H9 (cell line): ENCODE measurements at regions not wholly inside any gene's neighbourhood (a gene's known extent, or its start where the extent isn't known, plus 50 kb on each side); places are given as distances from the start of the nearest gene placed in this dataset.

ENCODE experiments used
- DNase-seq: peaks from one replicate; pipeline ENCODE4 v3.0.0-alpha.2; 2017
- H2AFZ ChIP-seq: one replicate; pipeline ENCODE4 v1.6.1; 2013; ENCODE audit warnings: mild to moderate bottlenecking, low read length, control low read depth, moderate library complexity
- H2AK5ac ChIP-seq: 2 replicates; pipeline ENCODE4 v1.6.1; 2013; ENCODE audit warnings: low read length, control low read depth, mixed read lengths; ENCODE audit not compliant: insufficient read length
- H2BK120ac ChIP-seq: one replicate; pipeline ENCODE4 v1.6.1; 2013; ENCODE audit warnings: low read depth, mild to moderate bottlenecking, low read length, control low read depth, inconsistent platforms; ENCODE audit not compliant: poor library complexity, severe bottlenecking
- H2BK12ac ChIP-seq: 2 replicates; pipeline ENCODE4 v1.6.1; 2013; ENCODE audit warnings: low read length, control low read depth, mixed read lengths, low read depth; ENCODE audit not compliant: insufficient read length
- H2BK15ac ChIP-seq: 2 replicates; pipeline ENCODE4 v1.6.1; 2013; ENCODE audit warnings: low read depth, low read length, control low read depth
- H2BK20ac ChIP-seq: one replicate; pipeline ENCODE4 v1.6.1; 2013; ENCODE audit warnings: low read depth, mild to moderate bottlenecking, low read length, control low read depth, inconsistent platforms; ENCODE audit not compliant: poor library complexity, severe bottlenecking
- H2BK5ac ChIP-seq: 2 replicates; pipeline ENCODE4 v1.6.1; 2013; ENCODE audit warnings: low read length, control low read depth, mixed read lengths; ENCODE audit not compliant: insufficient read length
- H3K14ac ChIP-seq: 2 replicates; pipeline ENCODE4 v1.6.1; 2013; ENCODE audit warnings: low read length, control low read depth; ENCODE audit not compliant: insufficient read depth
- H3K18ac ChIP-seq: 2 replicates; pipeline ENCODE4 v1.6.1; 2013; ENCODE audit warnings: low read depth, mild to moderate bottlenecking, mixed read lengths, low read length, control low read depth; ENCODE audit not compliant: insufficient read length
- H3K23ac ChIP-seq: 2 replicates; pipeline ENCODE4 v1.6.1; 2013; ENCODE audit warnings: low read length, control low read depth, mixed read lengths, low read depth; ENCODE audit not compliant: insufficient read length
- H3K23me2 ChIP-seq: 2 replicates; pipeline ENCODE4 v1.6.1; 2013; ENCODE audit warnings: low read depth, mild to moderate bottlenecking, mixed read lengths, low read length, control low read depth; ENCODE audit not compliant: insufficient read length, poor library complexity, severe bottlenecking
- H3K27ac ChIP-seq: 2 replicates; pipeline ENCODE4 v1.5.1; 2013; ENCODE audit warnings: low read length, control low read depth, mixed read lengths, low read depth; ENCODE audit not compliant: insufficient read length
- H3K27me3 ChIP-seq: 2 replicates; pipeline ENCODE4 v1.6.1; 2013; ENCODE audit warnings: low read length, control low read depth, inconsistent platforms; ENCODE audit not compliant: insufficient read depth
- H3K4ac ChIP-seq: 2 replicates; pipeline ENCODE4 v1.6.1; 2013; ENCODE audit warnings: low read depth, mild to moderate bottlenecking, control low read depth, inconsistent platforms, low read length, moderate library complexity
- H3K4me1 ChIP-seq: 2 replicates; pipeline ENCODE4 v1.6.1; 2013; ENCODE audit warnings: low read length, control low read depth, inconsistent platforms; ENCODE audit not compliant: insufficient read depth
- H3K4me2 ChIP-seq: 2 replicates; pipeline ENCODE4 v1.6.1; 2013; ENCODE audit warnings: low read length, control low read depth, mixed read lengths; ENCODE audit not compliant: insufficient read length, insufficient read depth
- H3K56ac ChIP-seq: 2 replicates; pipeline ENCODE4 v1.6.1; 2013; ENCODE audit warnings: low read depth, mild to moderate bottlenecking, mixed read lengths, low read length, control low read depth; ENCODE audit not compliant: insufficient read length
- H3K79me1 ChIP-seq: 2 replicates; pipeline ENCODE4 v1.6.1; 2013; ENCODE audit warnings: low read depth, mild to moderate bottlenecking, moderate library complexity, low read length, control low read depth, inconsistent platforms; ENCODE audit not compliant: insufficient read depth, poor library complexity, severe bottlenecking
- H3K79me2 ChIP-seq: 2 replicates; pipeline ENCODE4 v1.6.1; 2013; ENCODE audit warnings: low read length, control low read depth, inconsistent platforms; ENCODE audit not compliant: insufficient read depth
- H3K9ac ChIP-seq: 2 replicates; pipeline ENCODE4 v1.6.1; 2013; ENCODE audit warnings: low read length, control low read depth, mixed read lengths; ENCODE audit not compliant: insufficient read length; ENCODE audit errors: extremely low read depth
- H3K9me3 ChIP-seq: one replicate; pipeline ENCODE4 v1.6.1; 2013; ENCODE audit warnings: low read depth, low read length, inconsistent platforms; ENCODE audit not compliant: control insufficient read depth
- H3T11ph ChIP-seq: one replicate; pipeline ENCODE4 v1.6.1; 2013; ENCODE audit warnings: mild to moderate bottlenecking, low read length, control low read depth, inconsistent platforms
- H4K20me1 ChIP-seq: one replicate; pipeline ENCODE4 v1.6.1; 2013; ENCODE audit not compliant: control insufficient read depth, insufficient read length, insufficient read depth
- H4K5ac ChIP-seq: 2 replicates; pipeline ENCODE4 v1.6.1; 2013; ENCODE audit warnings: low read depth, mild to moderate bottlenecking, mixed read lengths, low read length, control low read depth; ENCODE audit not compliant: insufficient read length
- H4K8ac ChIP-seq: replicated peaks from 2 replicates; pipeline ENCODE4 v1.6.1; 2013; ENCODE audit warnings: low read length, control low read depth, mixed read lengths, low read depth; ENCODE audit not compliant: insufficient read length
- H4K91ac ChIP-seq: 2 replicates; pipeline ENCODE4 v1.6.1; 2013; ENCODE audit warnings: low read depth, mild to moderate bottlenecking, moderate library complexity, mixed read lengths, low read length, control low read depth; ENCODE audit not compliant: insufficient read length
- H3K27ac Mint-ChIP-seq, 3 experiments: 2 replicates in 2 of 3; 3 replicates in 1 of 3; pipeline ENCODE4 v1.8.0; 2020 to 2021; ENCODE audit warnings: mixed read lengths in 3 of 3, mild to moderate bottlenecking in 1 of 3, moderate library complexity in 1 of 3
- H3K27me3 Mint-ChIP-seq: 2 replicates; pipeline ENCODE4 v1.8.0; 2021; ENCODE audit warnings: low read depth, mild to moderate bottlenecking, moderate library complexity, mixed read lengths
- H3K36me3 Mint-ChIP-seq, 3 experiments: 2 replicates in 2 of 3; 3 replicates in 1 of 3; pipeline ENCODE4 v1.8.0; 2020 to 2021; ENCODE audit warnings: low read depth in 3 of 3, mixed read lengths in 3 of 3; ENCODE audit not compliant: insufficient read depth in 1 of 3
- H3K4me1 Mint-ChIP-seq, 2 experiments: 2 replicates each; pipeline ENCODE4 v1.8.0; 2020; ENCODE audit warnings: mixed read lengths in 2 of 2
- H3K4me3 Mint-ChIP-seq, 2 experiments: 2 replicates in 1 of 2; 3 replicates in 1 of 2; pipeline ENCODE4 v1.8.0; 2020 to 2021; ENCODE audit warnings: mild to moderate bottlenecking in 2 of 2, mixed read lengths in 2 of 2, moderate library complexity in 1 of 2
- H3K9me3 Mint-ChIP-seq, 2 experiments: 2 replicates in 1 of 2; 3 replicates in 1 of 2; pipeline ENCODE4 v1.8.0; 2020; ENCODE audit warnings: mild to moderate bottlenecking in 2 of 2, mixed read lengths in 2 of 2, moderate library complexity in 1 of 2
- CTCF ChIP-seq: fragments of 200-600 bp; sonication (generic); conservative IDR thresholded peaks from 3 replicates; pipeline ENCODE4 v1.8.0; 2021; ENCODE audit warnings: antibody characterized with exemption, mild to moderate bottlenecking
- WGBS: extraction: QIAGEN DNeasy Blood & Tissue Kit; methylation state at CpG from one replicate; pipeline ENCODE4 v1.1.7; 2013; ENCODE audit warnings: missing lambda C conversion rate, low lambda C conversion rate, mixed read lengths; ENCODE audit not compliant: insufficient read length; ENCODE audit errors: extremely low coverage; 5-methylcytosine and 5-hydroxymethylcytosine counted together

GRCh38 chr5:54709096-54709495 lies 191.5 kb downstream of the SNX18 start:
- no peak overlapping the region for H3K27ac Mint-ChIP-seq
- TF ChIP-seq CTCF: no peak
- Histone ChIP-seq H3K4me2 (no peak overlapping the region), H4K20me1 (no peaks in the 10 kb centered on the region), H3K56ac (no peak overlapping the region), H3T11ph (no peak overlapping the region), H4K5ac (no peak overlapping the region), H3K27me3 (no peaks in the 10 kb centered on the region), H2BK20ac (no peak overlapping the region), H2BK120ac (no peak overlapping the region), H3K4ac (no peak overlapping the region), H3K14ac (no peak overlapping the region), H3K27ac (no peak overlapping the region), H3K23ac (no peak overlapping the region), H3K4me1 (no peaks in the 10 kb centered on the region), H4K91ac (no peak overlapping the region), H2AK5ac (no peak overlapping the region), H3K18ac (no peak overlapping the region), H3K79me1 (no peaks in the 10 kb centered on the region), H3K23me2 (no peaks in the 10 kb centered on the region), H4K8ac (no peak overlapping the region), H2BK12ac (no peak overlapping the region), H2BK15ac (no peak overlapping the region), H3K79me2 (no peaks in the 10 kb centered on the region), H2AFZ (no peak overlapping the region), H3K9me3 (no peaks in the 10 kb centered on the region), H3K9ac (no peak overlapping the region), H2BK5ac (no peak overlapping the region)
- no peak for DNase-seq
- no peaks in the 10 kb centered on the region for H3K36me3 Mint-ChIP-seq
- peaks cover 10% of the 10 kb centered on the region; the same call in 1 of the 2 replicates for H3K27me3 Mint-ChIP-seq
- no peaks in the 10 kb centered on the region for H3K4me1 Mint-ChIP-seq
- no peak overlapping the region for H3K4me3 Mint-ChIP-seq
- no CpG with 5 or more reads among the region's 2 CpGs for WGBS
- H3K9me3 Mint-ChIP-seq: peaks cover 0 to 11% of the 10 kb centered on the region in 2 experiments; a peak in 3 of 5 replicates
